Common myeloid progenitor, CD34-positive (primary cell): ENCODE measurements at regions not wholly inside any gene's neighbourhood (a gene's known extent, or its start where the extent isn't known, plus 50 kb on each side); places are given as distances from the start of the nearest gene placed in this dataset.

Source experiments
- CTCF ChIA-PET: fragments of 350-600 bp; sonication (Branson Sonifier 250); formaldehyde crosslinking; loops from one replicate; lab custom pipeline; 2021; ENCODE audit warnings: antibody characterized with exemption; lab: Charles Lee
- POLR2A ChIA-PET: fragments of 350-600 bp; sonication (Branson Sonifier 250); formaldehyde crosslinking; loops from one replicate; lab custom pipeline; 2021; ENCODE audit warnings: antibody characterized with exemption; lab: Charles Lee
- DNase-seq, 3 donors: peaks; one replicate each; pipeline versions ENCODE4 v3.0.0 to v3.0.0-alpha.2; 2013
- H3K27ac ChIP-seq, 2 experiments: 1 replicate in 1 of 2; 2 replicates in 1 of 2; pipeline ENCODE4 v1.7.0; 2013; ENCODE audit warnings: inconsistent platforms in 2 of 2, low read length in 2 of 2, mild to moderate bottlenecking in 2 of 2, low read depth in 1 of 2, moderate library complexity in 1 of 2; ENCODE audit not compliant: severe bottlenecking in 2 of 2, insufficient read depth in 1 of 2, poor library complexity in 1 of 2
- H3K27me3 ChIP-seq, 5 experiments: replicated peaks in 2 of 5; 1 replicate in 3 of 5; 2 replicates in 2 of 5; pipeline versions ENCODE4 v1.6.1 to v1.7.0; 2013; ENCODE audit warnings: low read length in 4 of 5, mild to moderate bottlenecking in 2 of 5, moderate library complexity in 2 of 5, inconsistent platforms in 1 of 5; ENCODE audit not compliant: insufficient read depth in 5 of 5, control insufficient read depth in 4 of 5
- H3K36me3 ChIP-seq, 4 experiments: 1 replicate in 2 of 4; 2 replicates in 2 of 4; pipeline versions ENCODE4 v1.6.1 to v1.7.0; 2013; ENCODE audit warnings: low read length in 3 of 4, control low read depth in 1 of 4, mild to moderate bottlenecking in 1 of 4; ENCODE audit not compliant: control insufficient read depth in 4 of 4, insufficient read depth in 4 of 4
- H3K4me1 ChIP-seq, 4 experiments: 1 replicate in 3 of 4; 2 replicates in 1 of 4; pipeline versions ENCODE4 v1.6.1 to v1.7.1; 2013; ENCODE audit warnings: low read length in 3 of 4, mild to moderate bottlenecking in 3 of 4, control low read depth in 1 of 4, inconsistent platforms in 1 of 4, moderate library complexity in 1 of 4; ENCODE audit not compliant: control insufficient read depth in 4 of 4, insufficient read depth in 4 of 4; ENCODE audit errors: control extremely low read depth in 1 of 4
- H3K4me3 ChIP-seq, 7 experiments: 1 replicate in 4 of 7; 2 replicates in 3 of 7; pipeline versions ENCODE4 v1.5.1 to v1.7.0; 2013; ENCODE audit warnings: mild to moderate bottlenecking in 7 of 7, low read length in 6 of 7, moderate library complexity in 6 of 7, inconsistent platforms in 2 of 7, low read depth in 2 of 7, control low read depth in 1 of 7; ENCODE audit not compliant: insufficient read depth in 4 of 7, control insufficient read depth in 1 of 7; ENCODE audit errors: extremely low read depth in 1 of 7
- H3K9me3 ChIP-seq, 5 experiments: 1 replicate in 4 of 5; 2 replicates in 1 of 5; pipeline versions ENCODE4 v1.6.1 to v1.7.1; 2013; ENCODE audit warnings: low read length in 4 of 5, mild to moderate bottlenecking in 2 of 5, inconsistent platforms in 1 of 5, low read depth in 1 of 5, moderate library complexity in 1 of 5; ENCODE audit not compliant: control insufficient read depth in 4 of 5, insufficient read depth in 2 of 5; ENCODE audit errors: control extremely low read depth in 1 of 5
- WGBS: methylation state at CpG from one replicate; pipeline ENCODE4 v1.1.5; 2013; ENCODE audit not compliant: insufficient coverage; 5-methylcytosine and 5-hydroxymethylcytosine counted together

GRCh38 chr15:69912116-69912515 lies 185.6 kb downstream of the TLE3 start:
- H3K27ac ChIP-seq, result no peak overlapping the region
- CTCF ChIA-PET, result no interaction called here
- 86% methylated on average over 1 of the region's 3 CpGs for WGBS
- H3K27me3 ChIP-seq, result no peaks in the 10 kb centered on the region
- no peaks in the 10 kb centered on the region for H3K36me3 ChIP-seq
- no peak for DNase-seq
- no peak overlapping the region for H3K4me3 ChIP-seq
- H3K9me3 ChIP-seq, result no peaks in the 10 kb centered on the region
- H3K4me1 ChIP-seq, result peaks cover 0 to 3% (median 0%) of the 10 kb centered on the region in 4 experiments
- POLR2A ChIA-PET, result no interaction called here

- WGBS, result 85% methylated on average over 9 of the region's 9 CpGs
- DNase-seq, result no peak
- peaks cover 0 to 3% (median 0%) of the 10 kb centered on the region in 4 experiments for H3K4me1 ChIP-seq
- H3K27me3 ChIP-seq, result no peaks in the 10 kb centered on the region
- no peak overlapping the region for H3K27ac ChIP-seq
- ChIA-PET CTCF (no interaction called here), POLR2A (no interaction called here)
- no peak overlapping the region for H3K4me3 ChIP-seq
- no peaks in the 10 kb centered on the region for H3K9me3 ChIP-seq
- H3K36me3 ChIP-seq, result no peaks in the 10 kb centered on the region
These were observed 183.7 kb downstream of the TLE3 start for GRCh38 chr15:69914040-69914439.

- Histone ChIP-seq H3K9me3 (no peaks in the 10 kb centered on the region), H3K27me3 (no peaks in the 10 kb centered on the region), H3K4me1 (peaks cover 0 to 3% (median under 1%) of the 10 kb centered on the region in 4 experiments), H3K4me3 (no peak overlapping the region), H3K36me3 (no peaks in the 10 kb centered on the region), H3K27ac (no peak overlapping the region)
- WGBS, result 19% methylated on average over 2 of the region's 2 CpGs
- peak in 2 of 3 donors; percentile 36 to 42 for DNase-seq
- CTCF ChIA-PET, result interaction anchor here (1.0 kb wide), 1 partner anchor 28 kb away, joined by 3 read pairs; no protein-coding TSS in a partner anchor
- POLR2A ChIA-PET, result no interaction called here
These were observed 182.8 kb downstream of the TLE3 start for GRCh38 chr15:69914960-69915359.

GRCh38 chr15:69916169-69916785 lies 181.4 kb downstream of the TLE3 start:
- no peak for DNase-seq
- no peak overlapping the region for H3K27ac ChIP-seq
- H3K4me1 ChIP-seq, result peaks cover 0 to 3% (median under 1%) of the 10 kb centered on the region in 4 experiments
- H3K36me3 ChIP-seq, result no peaks in the 10 kb centered on the region
- 100% methylated on average over 4 of the region's 6 CpGs for WGBS
- POLR2A ChIA-PET, result no interaction called here
- CTCF ChIA-PET, result interaction anchor here (1.0 kb wide), 1 partner anchor 26 kb away, joined by 3 read pairs; no protein-coding TSS in a partner anchor
- H3K4me3 ChIP-seq, result no peak overlapping the region
- H3K27me3 ChIP-seq, result no peaks in the 10 kb centered on the region
- H3K9me3 ChIP-seq, result no peaks in the 10 kb centered on the region

GRCh38 chr15:69917056-69917455 lies 180.7 kb downstream of the TLE3 start:
- POLR2A ChIA-PET, result no interaction called here
- Histone ChIP-seq H3K4me1 (peaks cover 0 to 4% (median 2%) of the 10 kb centered on the region in 4 experiments), H3K36me3 (no peaks in the 10 kb centered on the region), H3K27me3 (no peaks in the 10 kb centered on the region), H3K9me3 (no peaks in the 10 kb centered on the region), H3K4me3 (no peak overlapping the region), H3K27ac (no peak overlapping the region)
- CTCF ChIA-PET, result no interaction called here
- no peak for DNase-seq
- WGBS, result 89% methylated on average over 1 of the region's 2 CpGs

- no peak for DNase-seq
- 63% methylated on average over 3 of the region's 5 CpGs for WGBS
- H3K9me3 ChIP-seq, result peaks cover 0 to 10% (median 4%) of the 10 kb centered on the region in 5 experiments
- H3K4me3 ChIP-seq, result no peak overlapping the region
- peaks cover 0 to 4% (median 2%) of the 10 kb centered on the region in 4 experiments for H3K4me1 ChIP-seq
- no peak overlapping the region for H3K27ac ChIP-seq
- POLR2A ChIA-PET, result no interaction called here
- no peaks in the 10 kb centered on the region for H3K36me3 ChIP-seq
- no peaks in the 10 kb centered on the region for H3K27me3 ChIP-seq
- CTCF ChIA-PET, result no interaction called here
These were observed 177.9 kb downstream of the TLE3 start for GRCh38 chr15:69919816-69920215.

- H3K27me3 ChIP-seq, result no peaks in the 10 kb centered on the region
- H3K27ac ChIP-seq, result no peak overlapping the region
- no CpG with 5 or more reads among the region's 2 CpGs for WGBS
- peaks cover 0 to 4% (median under 1%) of the 10 kb centered on the region in 4 experiments for H3K4me1 ChIP-seq
- no peak overlapping the region for H3K4me3 ChIP-seq
- DNase-seq, result peak in 2 of 3 donors; percentile 16 to 27
- H3K9me3 ChIP-seq, result peaks cover 0 to 14% (median 7%) of the 10 kb centered on the region in 5 experiments
- no peaks in the 10 kb centered on the region for H3K36me3 ChIP-seq
- CTCF ChIA-PET, result no interaction called here
- POLR2A ChIA-PET, result no interaction called here
These were observed 177.5 kb downstream of the TLE3 start for GRCh38 chr15:69920221-69920620.
